GM21825 (cell line): ENCODE measurements at regions not wholly inside any gene's neighbourhood (a gene's known extent, or its start where the extent isn't known, plus 50 kb on each side); places are given as distances from the start of the nearest gene placed in this dataset.

Experiments used
- ATAC-seq: cut with Tn5 transposase; IDR thresholded peaks from one replicate; pipeline ENCODE4 v1.9.1; 2021; ENCODE audit warnings: mild to moderate bottlenecking, moderate library complexity; ENCODE audit not compliant: unreplicated experiment

- ATAC-seq, result no peak
These were observed 161.0 kb downstream of the TRMT11 start for GRCh38 chr6:126147291-126147815.

- no peak for ATAC-seq
These were observed 162.5 kb downstream of the TRMT11 start for GRCh38 chr6:126148853-126149252.

GRCh38 chr6:126152372-126152745 lies 166.0 kb downstream of the TRMT11 start:
- no peak for ATAC-seq

GRCh38 chr6:126153661-126154060 lies 167.3 kb downstream of the TRMT11 start:
- ATAC-seq, result no peak

- ATAC-seq, result peak; percentile 93
These were observed 170.6 kb downstream of the TRMT11 start for GRCh38 chr6:126156973-126157372.

- ATAC-seq, result no peak
These were observed 172.2 kb upstream of the CENPW start for GRCh38 chr6:126167726-126168125.

GRCh38 chr6:126170433-126170832 lies 169.5 kb upstream of the CENPW start:
- ATAC-seq, result no peak

GRCh38 chr6:126170978-126171382 lies 168.9 kb upstream of the CENPW start:
- peak; percentile 88 for ATAC-seq

- no peak for ATAC-seq
These were observed 167.8 kb upstream of the CENPW start for GRCh38 chr6:126172131-126172530.

GRCh38 chr6:126173265-126173664 lies 166.7 kb upstream of the CENPW start:
- ATAC-seq, result no peak

- ATAC-seq, result no peak
These were observed 165.2 kb upstream of the CENPW start for GRCh38 chr6:126174697-126175096.

- no peak for ATAC-seq
These were observed 164.7 kb upstream of the CENPW start for GRCh38 chr6:126175251-126175650.

GRCh38 chr6:126176282-126176681 lies 163.6 kb upstream of the CENPW start:
- ATAC-seq, result no peak

GRCh38 chr6:126180585-126180984 lies 159.3 kb upstream of the CENPW start:
- peak; percentile 70 for ATAC-seq

GRCh38 chr6:126181173-126181741 lies 158.7 kb upstream of the CENPW start:
- no peak for ATAC-seq

- no peak for ATAC-seq
These were observed 158.0 kb upstream of the CENPW start for GRCh38 chr6:126181890-126182289.

GRCh38 chr6:126182650-126183311 lies 157.1 kb upstream of the CENPW start:
- ATAC-seq, result no peak

- ATAC-seq, result no peak
These were observed 154.1 kb upstream of the CENPW start for GRCh38 chr6:126185774-126186173.

- ATAC-seq, result no peak
These were observed 151.5 kb upstream of the CENPW start for GRCh38 chr6:126188279-126188909.

GRCh38 chr6:126195625-126196236 lies 144.2 kb upstream of the CENPW start:
- ATAC-seq, result no peak

- no peak for ATAC-seq
These were observed 141.3 kb upstream of the CENPW start for GRCh38 chr6:126198631-126199030.

GRCh38 chr6:126199466-126199865 lies 140.4 kb upstream of the CENPW start:
- ATAC-seq, result no peak
